Astrocyte of the cerebellum (primary cell): ENCODE measurements at regions not wholly inside any gene's neighbourhood (a gene's known extent, or its start where the extent isn't known, plus 50 kb on each side); places are given as distances from the start of the nearest gene placed in this dataset.

Experiments used
- DNase-seq: peaks from one replicate; pipeline ENCODE4 v3.0.0-alpha.2; 2011; ENCODE audit warnings: low read depth
- H3K4me3 ChIP-seq: 2 replicates; pipeline ENCODE4 v1.5.1; 2011; ENCODE audit warnings: mild to moderate bottlenecking, low read depth, low read length, moderate library complexity
- CTCF ChIP-seq: IDR thresholded peaks from 2 replicates; pipeline ENCODE4 v1.5.1; 2012; ENCODE audit warnings: low read length, low read depth, moderate library complexity, mild to moderate bottlenecking; ENCODE audit errors: missing control alignments
- in situ Hi-C: cut with HindIII; loops from 2 replicates; pipeline ENCODE4 v1.10.0; 2017; ENCODE audit warnings: low sequenced_read_pairs

GRCh38 chr5:91214571-91214970, 168.5 kb downstream of the ARRDC3 start:
- no peak for TF ChIP-seq CTCF
- in situ Hi-C loops = loop anchor here (5.0 kb wide), 1 partner anchor 87 kb away; no protein-coding TSS in a partner anchor

More at GRCh38 chr5:91214571-91214970, 168.5 kb downstream of the ARRDC3 start:
- no peak overlapping the region for H3K4me3 ChIP-seq
- no peak for DNase-seq
